ENCODE measurements at regions not wholly inside any gene's neighbourhood (a gene's known extent, or its start where the extent isn't known, plus 50 kb on each side); places are given as distances from the start of the nearest gene placed in this dataset.

GRCh38 chr2:37448342-37449120 is 104.1 kb downstream of the QPCT start:
- H3K4me3 ChIP-seq (ENCODE audit: low read length) = no peak overlapping the region
- no peak for TF ChIP-seq CTCF (IDR thresholded peaks at IDR 0.05; ENCODE audit: insufficient read depth, low read depth, low read length, missing control alignments)
- DNase-seq (ENCODE audit: low read depth) = no peak

GRCh38 chr2:37449761-37450296 is 105.4 kb downstream of the QPCT start:
- H3K4me3 ChIP-seq (ENCODE audit: low read length) = no peak overlapping the region
- no peak for DNase-seq (ENCODE audit: low read depth)
- no peak for TF ChIP-seq CTCF (IDR thresholded peaks at IDR 0.05; ENCODE audit: insufficient read depth, low read depth, low read length, missing control alignments)

- no peak for TF ChIP-seq CTCF (IDR thresholded peaks at IDR 0.05; ENCODE audit: insufficient read depth, low read depth, low read length, missing control alignments)
- DNase-seq (ENCODE audit: low read depth) = no peak
- no peak overlapping the region for H3K4me3 ChIP-seq (ENCODE audit: low read length)
Measured at GRCh38 chr2:37453027-37453426, 108.6 kb downstream of the QPCT start.

GRCh38 chr2:37454851-37455762 is 110.7 kb downstream of the QPCT start:
- no peak for TF ChIP-seq CTCF (IDR thresholded peaks at IDR 0.05; ENCODE audit: insufficient read depth, low read depth, low read length, missing control alignments)
- H3K4me3 ChIP-seq (ENCODE audit: low read length) = no peak overlapping the region
- DNase-seq (ENCODE audit: low read depth) = peak; percentile 43

GRCh38 chr2:37456479-37456878 is 112.0 kb downstream of the QPCT start:
- H3K4me3 ChIP-seq (ENCODE audit: low read length) = no peak overlapping the region
- DNase-seq (ENCODE audit: low read depth) = peak; percentile 33
- TF ChIP-seq CTCF (IDR thresholded peaks at IDR 0.05; ENCODE audit: insufficient read depth, low read depth, low read length, missing control alignments) = no peak

GRCh38 chr2:37457401-37457901 is 113.0 kb downstream of the QPCT start:
- no peak for DNase-seq (ENCODE audit: low read depth)

More at GRCh38 chr2:37457401-37457901, 113.0 kb downstream of the QPCT start:
- H3K4me3 ChIP-seq (ENCODE audit: low read length) = no peak overlapping the region
- TF ChIP-seq CTCF (IDR thresholded peaks at IDR 0.05; ENCODE audit: insufficient read depth, low read depth, low read length, missing control alignments) = no peak
